Hematopoietic multipotent progenitor cell (in vitro differentiated cells): ENCODE measurements at regions not wholly inside any gene's neighbourhood (a gene's known extent, or its start where the extent isn't known, plus 50 kb on each side); places are given as distances from the start of the nearest gene placed in this dataset.
"Not testable (repeated sequence)": the region's sequence is repeated elsewhere in the genome, so short reads cannot be mapped to it uniquely, and the experiment has no call there.

Experiments
- DNase-seq, 3 donors: peaks; one replicate each; pipeline ENCODE4 v3.0.0-alpha.2; 2011 to 2015; ENCODE audit warnings: low read depth in 2 of 3, low spot score in 2 of 3

- DNase-seq, result no peak
Measured at GRCh38 chr3:164320962-164321361, 757.3 kb downstream of the SI start.

DNA sequence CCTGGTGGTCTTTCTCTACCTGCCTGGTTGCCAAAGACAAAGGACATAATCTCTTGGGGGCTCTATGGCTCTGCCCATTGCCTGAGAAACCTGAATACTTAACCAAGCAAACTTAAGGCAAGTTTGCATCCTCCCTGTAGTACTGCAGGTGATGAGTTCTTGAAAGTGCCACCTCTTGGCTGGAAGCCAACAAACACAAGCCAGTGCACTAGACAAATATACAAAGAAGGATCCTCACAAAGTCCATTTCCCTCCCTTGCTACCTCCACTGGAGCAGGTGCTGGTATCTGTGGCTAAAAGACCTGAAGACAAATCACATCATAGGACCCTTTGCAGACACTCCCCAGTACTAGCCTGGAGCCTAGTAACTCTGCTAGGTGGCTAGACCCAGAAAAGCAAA is 772.3 kb downstream of the SI start:
- DNase-seq, result no peak

DNA sequence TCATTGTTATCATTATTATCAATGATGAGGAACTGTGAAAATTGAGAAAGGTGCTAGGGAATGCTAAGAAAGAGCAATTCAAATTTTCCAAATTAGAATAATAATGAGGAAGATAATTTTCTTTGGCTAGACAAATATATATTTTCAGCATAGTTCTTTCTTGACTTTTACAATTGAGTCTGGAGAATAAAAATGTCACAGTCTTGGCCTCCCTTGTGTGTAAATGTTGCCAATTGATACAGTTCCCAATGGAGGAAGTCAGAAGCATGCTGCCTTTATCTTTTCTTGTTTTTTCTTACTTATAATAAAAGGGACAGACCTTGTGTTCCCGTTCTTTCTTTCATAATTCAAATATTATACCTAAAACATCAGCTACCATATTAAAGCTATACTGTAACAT is 774.4 kb downstream of the SI start:
- no peak for DNase-seq

DNA sequence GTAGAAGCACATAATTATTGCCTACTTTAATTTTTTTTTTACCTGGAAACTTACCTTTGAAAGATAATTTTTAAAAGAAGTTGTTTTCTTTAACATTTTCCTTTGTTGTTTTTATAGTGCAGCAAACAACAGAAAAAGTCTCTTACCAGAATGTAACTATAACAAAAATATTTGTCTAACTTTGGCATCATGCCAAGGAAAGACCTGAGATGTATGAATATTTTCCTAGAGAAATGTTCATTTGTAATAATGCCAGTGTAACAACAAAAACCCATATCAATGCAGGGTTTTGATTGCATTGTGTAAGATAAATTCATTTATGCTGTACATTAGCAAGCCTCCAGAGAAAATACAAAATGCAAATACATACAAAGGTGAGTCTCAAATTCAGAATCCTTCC is 775.7 kb downstream of the SI start:
- DNase-seq, result no peak

- DNase-seq, result not testable (repeated sequence)
Measured at GRCh38 chr3:164291486-164291885, 786.8 kb downstream of the SI start.

- no peak for DNase-seq
Measured at GRCh38 chr3:164278550-164278949, 799.7 kb downstream of the SI start.

GRCh38 chr3:164267053-164267452 is 811.2 kb downstream of the SI start:
- DNase-seq, result no peak

- DNase-seq, result no peak
Measured at GRCh38 chr3:164250923-164251322, 827.4 kb downstream of the SI start.

- no peak for DNase-seq
Measured at GRCh38 chr3:164236851-164237250, 841.4 kb downstream of the SI start.

GRCh38 chr3:164235289-164236028 is 842.8 kb downstream of the SI start:
- no peak for DNase-seq

DNA sequence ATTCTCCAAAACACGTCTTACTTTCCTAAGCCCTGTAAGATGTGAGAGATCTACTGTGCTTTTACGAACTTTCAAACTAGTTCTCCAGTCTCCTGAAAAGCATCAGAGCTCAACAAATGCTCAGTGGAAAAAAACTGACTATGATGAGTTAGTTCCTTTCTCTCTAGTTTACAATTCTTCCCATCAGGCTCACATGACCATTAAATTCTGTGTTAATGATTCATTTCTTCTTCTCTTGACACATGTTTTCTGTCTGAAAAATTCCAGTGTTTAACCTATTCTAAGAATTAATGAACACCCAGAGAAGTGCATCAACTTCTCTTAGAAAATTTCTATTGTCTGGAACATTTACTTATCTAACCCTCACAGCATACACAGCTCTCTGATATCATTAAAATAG is 844.3 kb downstream of the SI start:
- DNase-seq, result no peak

DNA sequence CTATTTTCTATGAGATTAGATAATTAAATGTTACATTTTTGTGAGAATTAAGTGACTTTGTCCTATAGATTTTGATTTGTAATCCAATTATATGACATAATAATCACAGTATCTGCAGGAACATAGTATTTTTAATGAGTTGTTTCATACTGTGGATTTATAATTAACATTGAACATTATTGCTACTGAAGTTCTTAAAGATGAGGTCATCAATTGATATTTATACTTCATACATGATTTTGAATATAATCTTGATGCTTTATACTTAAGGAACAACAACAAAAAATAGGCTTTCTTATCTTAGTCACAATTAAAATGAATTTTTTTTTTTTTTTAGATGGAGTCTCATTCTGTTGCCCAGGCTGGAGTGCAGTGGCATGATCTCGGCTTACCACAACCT is 846.6 kb downstream of the SI start:
- no peak for DNase-seq

GRCh38 chr3:164230385-164231094 is 847.8 kb downstream of the SI start:
- DNase-seq, result no peak

DNA sequence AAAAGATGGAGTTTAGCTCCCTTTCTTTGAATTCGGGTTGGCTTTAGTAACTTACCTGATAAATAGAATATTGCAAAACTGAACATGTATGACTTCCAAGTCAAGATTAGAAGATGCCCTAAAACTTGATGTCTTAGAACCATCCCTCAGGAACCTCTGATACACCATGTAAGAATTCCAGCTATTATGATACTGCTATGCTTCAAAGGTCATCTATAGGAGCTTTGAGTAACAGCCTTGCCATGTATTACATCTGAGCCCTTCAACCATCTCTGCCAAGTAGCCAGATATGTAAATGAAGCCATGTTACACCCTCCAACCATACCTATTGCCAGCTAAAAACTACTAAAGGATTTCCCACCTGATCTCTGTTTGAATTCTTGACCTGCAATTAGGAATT is 854.2 kb downstream of the SI start:
- DNase-seq, result no peak

DNA sequence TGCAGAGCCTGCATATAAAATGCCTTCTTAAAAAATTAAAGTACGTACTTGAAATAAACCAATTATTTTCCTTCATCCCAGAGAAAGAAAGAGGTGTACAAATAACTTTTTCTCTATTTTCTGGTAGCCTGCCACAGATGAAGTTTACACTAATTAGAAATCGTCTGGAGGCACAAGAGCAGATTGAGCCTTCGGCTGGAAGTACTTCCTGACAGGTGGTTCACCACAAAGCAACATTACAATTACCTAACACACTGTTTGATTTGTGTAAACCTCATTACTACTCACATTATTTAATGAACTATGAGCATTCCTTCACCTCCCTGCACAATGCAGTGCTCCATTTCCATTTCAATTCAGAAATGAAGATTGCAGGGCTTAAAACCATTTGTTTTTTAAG is 856.1 kb downstream of the SI start:
- no peak for DNase-seq

DNA sequence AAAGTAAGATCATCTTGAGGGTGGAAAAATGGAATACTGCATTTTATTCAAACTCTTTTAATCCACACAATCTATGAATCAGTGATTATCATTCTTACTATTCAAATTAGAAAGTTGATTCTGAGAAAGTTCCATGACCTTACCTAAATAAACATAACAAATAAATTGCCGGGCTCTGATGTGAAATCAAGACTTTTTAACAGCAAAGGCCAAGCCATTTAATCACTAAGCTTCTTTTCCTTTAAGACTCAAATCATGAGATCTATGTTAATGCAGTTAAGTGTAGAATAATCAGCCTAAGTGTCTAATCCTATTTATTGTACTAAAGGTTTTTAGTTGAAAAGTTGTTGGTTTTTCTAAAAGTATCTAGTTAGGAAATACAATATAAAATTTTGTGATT is 857.0 kb downstream of the SI start:
- no peak for DNase-seq

GRCh38 chr3:164209363-164209762 is 868.9 kb downstream of the SI start:
- DNase-seq, result no peak

DNA sequence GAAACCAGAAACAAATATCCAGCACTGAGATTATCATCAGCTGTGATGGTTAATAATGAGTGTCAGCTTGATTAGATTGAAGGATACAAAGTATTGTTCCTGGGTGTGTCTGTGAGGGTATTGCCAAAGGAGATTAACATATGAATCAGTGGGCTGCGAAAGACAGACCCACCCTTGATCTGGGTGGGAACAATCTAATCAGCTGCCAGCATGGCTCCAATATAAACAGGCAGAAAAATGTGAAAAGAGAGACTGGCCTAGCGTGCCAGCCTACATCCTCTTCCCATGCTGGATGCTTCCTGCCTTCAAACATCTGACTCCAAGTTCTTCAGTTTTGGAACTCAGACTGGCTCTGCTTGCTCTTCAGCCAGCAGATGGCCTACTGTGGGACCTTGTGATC is 869.5 kb downstream of the SI start:
- DNase-seq, result no peak

GRCh38 chr3:164208048-164208447 is 870.2 kb downstream of the SI start:
- no peak for DNase-seq

- no peak for DNase-seq
Measured at GRCh38 chr3:164200053-164200823, 878.1 kb downstream of the SI start.

- DNase-seq, result no peak
Measured at GRCh38 chr3:164196477-164196876, 881.8 kb downstream of the SI start.

DNA sequence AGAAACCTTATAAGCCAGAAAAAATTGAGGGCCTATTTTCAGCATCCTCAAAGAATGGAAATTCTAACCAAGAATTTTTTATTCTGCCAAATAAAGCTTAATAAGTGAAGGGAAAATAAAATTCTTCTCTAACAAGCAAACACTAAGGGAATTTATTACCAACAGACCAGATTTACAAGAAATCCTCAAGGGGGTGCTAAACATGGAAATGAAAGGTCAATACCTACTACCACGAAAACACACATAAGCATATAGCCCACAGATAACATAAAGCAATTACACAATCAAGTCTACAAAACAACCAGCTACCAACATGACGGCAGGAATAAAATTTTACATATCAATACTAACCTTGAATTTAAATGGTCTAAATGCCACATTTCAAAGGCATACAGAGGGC is 883.5 kb downstream of the SI start:
- DNase-seq, result no peak
